Inferior parietal cortex (tissue), 1 donor: ENCODE measurements at regions not wholly inside any gene's neighbourhood (a gene's known extent, or its start where the extent isn't known, plus 50 kb on each side); places are given as distances from the start of the nearest gene placed in this dataset.
A peak's percentile ranks its signal among the peaks of the same experiment; 100 is the strongest.

Source experiments
- DNase-seq: peaks from one replicate; pipeline ENCODE4 v3.0.0-alpha.2; 2016; ENCODE audit errors: extremely low spot score

GRCh38 chr18:46321955-46322354 lies 217.8 kb downstream of the HAUS1 start:
- DNase-seq = no peak

DNA sequence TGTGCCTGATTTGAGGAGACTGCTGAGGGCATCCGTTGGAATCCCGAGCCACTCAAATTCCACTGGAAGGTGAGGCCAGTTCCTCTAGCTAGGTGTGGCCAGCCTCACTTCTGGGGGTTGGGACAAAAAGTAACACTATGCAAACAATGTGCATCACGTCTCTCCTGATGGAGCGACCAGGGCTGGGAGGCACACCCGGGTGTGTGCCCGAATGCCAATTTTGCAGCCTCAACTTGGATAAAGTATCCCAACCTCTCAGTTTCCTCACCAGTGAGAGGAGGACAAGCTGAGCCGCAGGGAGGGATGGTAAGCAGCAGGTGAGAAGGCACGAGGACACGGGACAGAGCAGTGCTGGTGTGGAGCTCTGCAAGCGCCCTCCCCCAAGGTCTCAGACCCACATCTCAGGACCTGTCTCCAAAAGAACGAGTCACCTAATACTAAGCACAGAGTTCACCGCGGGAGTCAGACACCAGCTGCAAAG lies 218.3 kb downstream of the HAUS1 start:
- DNase-seq = no peak

DNA sequence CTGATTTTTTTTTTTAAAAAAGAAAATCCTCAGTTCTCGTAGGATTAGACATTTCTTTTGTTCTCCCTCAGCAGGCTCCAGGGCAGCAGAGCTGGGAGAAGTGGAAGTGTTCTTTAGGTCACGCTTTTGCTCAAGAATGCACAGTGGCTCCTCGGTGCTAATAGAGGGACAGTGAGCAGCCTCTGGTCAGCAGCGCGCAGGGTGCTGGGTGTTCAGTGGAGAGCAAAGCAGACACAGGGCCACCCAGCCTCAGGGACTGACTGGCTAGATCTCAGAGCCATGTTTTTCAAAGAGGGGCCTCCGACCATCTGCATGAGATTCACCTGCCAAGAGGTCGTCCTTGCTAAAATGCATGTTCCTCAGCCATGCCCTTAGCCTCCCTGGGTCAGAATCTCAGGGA lies 218.8 kb downstream of the HAUS1 start:
- no peak for DNase-seq

DNA sequence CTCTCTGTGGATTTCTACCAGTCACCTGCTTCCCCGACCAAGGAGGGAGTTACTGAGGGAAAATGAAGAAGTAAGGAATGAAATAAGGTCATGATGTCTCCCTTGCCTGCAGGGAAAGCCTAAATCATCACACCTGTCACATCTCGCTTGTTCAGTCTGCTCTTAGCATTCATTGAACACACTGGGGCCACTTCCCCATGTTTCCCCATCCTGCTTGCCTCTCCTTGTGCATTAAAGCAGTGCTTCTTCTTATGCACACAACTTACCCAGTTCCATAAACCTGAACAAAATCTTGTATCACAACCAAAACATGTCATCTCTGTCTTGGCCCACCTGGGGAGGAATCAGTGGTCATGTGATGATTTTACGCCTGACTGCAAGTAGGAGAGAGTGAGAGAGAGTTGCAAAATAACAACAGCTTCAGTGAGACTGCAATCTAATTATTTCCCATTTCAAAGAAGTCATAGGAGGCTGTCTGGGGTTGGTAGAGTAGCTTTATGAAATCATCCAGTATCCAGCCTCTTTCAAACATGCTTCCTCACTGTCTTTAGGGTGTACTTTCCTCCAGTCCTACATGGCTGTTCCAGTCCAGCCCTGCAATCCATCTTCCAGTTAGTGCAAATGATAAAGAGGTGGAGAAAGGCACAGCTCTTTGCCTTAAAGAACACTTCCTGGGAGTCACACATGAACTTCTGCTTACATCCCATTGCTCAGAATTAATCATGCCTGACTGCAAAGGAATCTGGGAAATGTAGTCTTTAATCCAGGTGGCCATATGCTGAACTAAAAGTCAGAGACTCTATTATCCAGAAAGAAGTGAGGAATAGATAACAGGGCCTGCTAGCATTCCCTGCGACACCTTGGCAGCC lies 220.1 kb downstream of the HAUS1 start:
- peak; percentile 45 for DNase-seq

DNA sequence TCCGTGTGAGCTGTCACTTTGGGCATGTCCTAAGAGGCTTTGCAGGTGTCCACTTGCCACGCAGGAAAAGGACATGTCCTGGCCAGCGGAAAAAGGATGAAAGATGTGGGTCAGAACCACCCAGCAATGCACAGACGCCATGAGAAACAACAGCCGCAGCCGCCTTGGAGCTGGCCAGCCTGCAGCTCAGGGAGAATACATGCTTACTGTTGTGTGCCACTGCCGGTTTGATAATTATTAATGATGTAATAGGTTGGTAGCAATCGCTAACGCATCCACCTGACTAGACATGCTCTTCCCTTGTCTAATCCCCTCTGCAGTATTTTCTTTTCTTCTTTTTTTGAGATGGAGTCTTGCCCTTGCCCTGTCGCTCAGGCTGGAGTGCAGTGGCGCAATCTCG lies 221.7 kb downstream of the HAUS1 start:
- no peak for DNase-seq

DNA sequence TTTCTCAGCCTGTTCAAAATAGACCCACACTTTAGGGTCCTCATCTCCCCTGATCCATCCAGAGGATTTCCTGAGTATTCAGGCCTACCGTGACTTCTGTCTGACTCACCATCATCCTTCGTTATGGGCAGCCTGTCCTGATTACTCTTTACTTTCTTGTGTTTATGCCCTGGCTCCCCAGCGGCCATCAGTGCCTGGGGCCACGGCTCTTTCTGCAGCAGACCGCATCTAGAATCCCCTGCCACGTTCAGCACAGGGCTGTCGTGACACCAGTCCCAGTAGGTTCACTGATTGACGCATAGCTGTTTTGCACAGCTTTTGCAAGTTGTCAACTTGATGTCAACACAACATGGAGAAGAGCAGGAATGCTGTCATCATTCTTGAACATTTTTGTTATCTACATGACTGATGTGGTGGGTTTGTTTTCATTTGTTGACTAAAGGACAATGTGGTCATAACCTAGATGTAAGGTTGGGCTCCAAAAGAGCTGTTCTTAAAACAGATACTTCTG lies 225.6 kb downstream of the HAUS1 start:
- no peak for DNase-seq

- no peak for DNase-seq
These were observed 227.1 kb downstream of the HAUS1 start for GRCh38 chr18:46331316-46331715.

- no peak for DNase-seq
These were observed 228.2 kb downstream of the HAUS1 start for GRCh38 chr18:46332286-46332801.

- DNase-seq = peak; percentile 8
These were observed 228.7 kb downstream of the HAUS1 start for GRCh38 chr18:46332921-46333341.

- peak; percentile 33 for DNase-seq
These were observed 229.4 kb downstream of the HAUS1 start for GRCh38 chr18:46333431-46334135.

DNA sequence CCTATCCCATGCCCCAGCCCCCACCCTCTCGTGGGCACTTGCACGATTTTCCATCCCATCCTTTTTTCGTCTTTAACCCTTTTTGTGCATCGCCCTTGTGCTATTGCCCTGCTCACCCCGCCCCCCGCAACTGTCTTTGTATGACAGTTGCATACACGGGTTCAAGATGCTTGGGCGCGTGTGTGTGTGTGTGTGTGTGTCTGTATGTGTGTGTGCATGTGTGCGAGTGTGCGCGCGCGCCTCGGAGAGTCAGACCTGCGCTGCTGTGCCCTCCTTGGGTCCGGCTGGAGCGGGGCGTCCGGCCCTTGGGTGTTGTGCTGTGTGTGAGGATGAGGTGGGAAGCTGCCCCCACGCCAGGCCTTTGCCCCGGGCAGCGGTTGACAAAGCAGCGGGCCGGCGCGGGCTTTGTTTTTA lies 230.7 kb downstream of the HAUS1 start:
- no peak for DNase-seq

GRCh38 chr18:46335534-46336101 lies 231.4 kb downstream of the HAUS1 start:
- DNase-seq = no peak

GRCh38 chr18:46336278-46337111 lies 232.3 kb downstream of the HAUS1 start:
- peak; percentile 16 for DNase-seq

GRCh38 chr18:46337271-46337670 lies 233.1 kb downstream of the HAUS1 start:
- peak; percentile 5 for DNase-seq

- DNase-seq = no peak
These were observed 234.0 kb downstream of the HAUS1 start for GRCh38 chr18:46338205-46338604.

- DNase-seq = no peak
These were observed 234.6 kb downstream of the HAUS1 start for GRCh38 chr18:46338766-46339165.

DNA sequence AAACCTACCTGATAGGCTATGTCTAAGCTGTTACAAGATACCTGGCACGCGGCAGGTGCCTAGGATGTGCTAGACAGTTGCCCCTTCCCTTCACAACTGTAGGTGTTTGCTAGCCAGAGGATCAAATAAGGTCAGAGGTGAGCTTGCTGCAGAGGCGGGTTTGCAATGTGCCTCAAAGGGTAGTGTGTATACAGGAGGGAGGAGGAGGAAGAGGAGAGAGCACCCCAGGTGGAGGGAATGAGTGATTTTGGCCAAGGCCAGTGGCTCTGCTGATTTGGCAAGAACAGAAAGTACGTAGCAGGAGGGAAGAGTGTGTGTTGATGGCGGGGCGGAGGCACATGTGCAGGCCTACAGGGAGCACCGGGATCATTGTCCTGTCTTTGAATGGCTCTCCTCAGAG lies 236.5 kb downstream of the HAUS1 start:
- DNase-seq = no peak

DNA sequence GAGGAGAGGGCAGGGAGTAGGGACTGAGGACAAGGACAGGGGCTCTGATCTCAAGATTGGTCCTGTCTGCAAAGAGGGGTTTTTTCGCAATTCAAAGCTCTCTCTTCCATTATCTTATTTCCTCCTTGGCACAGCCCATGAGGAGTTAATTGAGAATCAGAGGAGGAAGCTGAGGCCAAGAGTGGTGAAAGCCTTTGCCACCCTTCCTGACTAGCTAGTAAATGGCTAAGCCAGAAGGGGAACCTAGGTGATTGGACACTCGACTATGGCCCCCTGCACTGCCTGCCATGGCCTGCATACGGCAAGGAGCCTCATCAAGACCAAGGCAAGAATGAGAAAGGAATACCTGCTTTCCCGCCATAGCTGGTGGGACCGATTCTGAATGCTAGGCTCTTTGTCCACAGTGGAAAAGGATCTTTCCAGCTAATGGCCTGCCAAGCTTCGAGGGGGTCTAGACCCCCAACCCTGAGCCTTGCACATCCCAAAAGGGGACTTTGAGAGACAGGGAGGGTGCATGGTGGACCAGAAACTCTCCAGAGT lies 237.9 kb downstream of the HAUS1 start:
- DNase-seq = no peak

DNA sequence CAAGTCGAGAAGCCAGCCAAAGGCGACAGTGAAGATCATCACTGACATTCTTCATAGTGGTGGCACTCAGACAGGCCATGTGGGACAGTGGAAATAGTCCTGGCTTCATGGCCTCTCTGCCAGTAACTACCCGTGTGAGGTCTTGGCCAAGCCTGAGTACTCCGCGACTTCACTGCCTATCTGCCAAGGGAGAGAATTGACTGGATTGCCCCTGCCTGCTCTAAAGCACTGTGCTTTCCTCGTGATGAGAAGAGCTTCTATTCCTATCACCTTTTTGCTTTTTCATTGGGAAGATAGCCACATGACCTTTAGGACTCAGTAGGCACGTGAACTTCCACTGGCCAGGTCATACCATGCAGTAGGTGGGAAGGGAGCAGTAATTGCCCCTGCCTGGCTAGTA lies 239.3 kb downstream of the HAUS1 start:
- DNase-seq = no peak

GRCh38 chr18:46343931-46344372 lies 239.8 kb downstream of the HAUS1 start:
- no peak for DNase-seq
